ENCODE measurements at regions not wholly inside any gene's neighbourhood (a gene's known extent, or its start where the extent isn't known, plus 50 kb on each side); places are given as distances from the start of the nearest gene placed in this dataset.

DNA sequence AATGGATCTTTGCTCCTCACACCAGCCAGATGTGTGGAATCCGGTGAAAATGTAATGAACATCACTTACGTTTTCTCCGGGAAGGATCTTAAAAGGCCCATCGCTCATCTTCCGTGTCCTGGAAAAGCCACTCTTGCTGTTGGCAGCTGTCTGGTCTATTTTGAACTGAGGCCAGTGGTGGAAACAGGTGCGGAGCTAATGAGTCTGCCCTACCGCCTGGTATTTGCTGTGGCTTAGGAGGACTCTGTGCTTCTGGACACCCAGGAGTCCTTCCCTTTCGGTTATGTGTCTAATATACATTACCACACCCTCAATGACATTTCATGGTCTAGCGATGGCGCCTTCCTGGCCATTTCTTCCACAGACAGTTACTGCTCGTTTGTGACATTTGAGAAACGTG is 264.2 kb upstream of the PREP start:
- Histone ChIP-seq H4K20me1 (ENCODE audit: insufficient read depth) (no peaks in the 10 kb centered on the region), H3K4me1 (ENCODE audit: control insufficient read depth in 1 of 2, insufficient read depth in 2 of 2, low read depth in 1 of 2, low read length in 1 of 2) (no peaks in the 10 kb centered on the region), H3K27ac (ENCODE audit: low read depth in 2 of 2, low read length in 1 of 2) (no peak overlapping the region), H3F3A (replicated peaks; ENCODE audit: insufficient read depth) (no peaks in the 10 kb centered on the region), H3K9ac (no peak overlapping the region), H2AFZ (ENCODE audit: low read depth) (no peak overlapping the region), H3K9me3 (peaks cover 4% of the 10 kb centered on the region; the same call in 1 of the 2 replicates), H3K79me2 (ENCODE audit: insufficient read depth) (no peaks in the 10 kb centered on the region), H3K4me3 (ENCODE audit: low read depth in 2 of 2, low read length in 1 of 2) (no peak overlapping the region), H3K36me3 (replicated peaks in 1 of 2; ENCODE audit: control insufficient read depth in 1 of 2, insufficient read depth in 2 of 2, low read length in 1 of 2) (no peaks in the 10 kb centered on the region), H3K4me2 (no peak overlapping the region), H3K27me3 (ENCODE audit: insufficient read depth) (no peaks in the 10 kb centered on the region), H3K9me2 (no peaks in the 10 kb centered on the region)
- no peak for DNase-seq
- TF ChIP-seq YY1 (IDR thresholded peaks at IDR 0.05; ENCODE audit: low read depth) (no peak), NRF1 (IDR thresholded peaks at IDR 0.05; ENCODE audit: low read depth, low read length) (no peak), TAF1 (IDR thresholded peaks at IDR 0.05; ENCODE audit: borderline replicate concordance, low read depth, low read length) (no peak), MXI1 (IDR thresholded peaks at IDR 0.05; ENCODE audit: low read depth, low read length) (no peak), GABPA (IDR thresholded peaks at IDR 0.05; ENCODE audit: low read depth) (no peak), POLR2AphosphoS5 (IDR thresholded peaks at IDR 0.05; ENCODE audit: low read depth, low read length) (no peak), TCF12 (IDR thresholded peaks at IDR 0.05) (no peak), EZH2phosphoT487 (IDR thresholded peaks at IDR 0.05; ENCODE audit: borderline replicate concordance, low read depth) (no peak)
- TF ChIP-seq, protein P1, sequence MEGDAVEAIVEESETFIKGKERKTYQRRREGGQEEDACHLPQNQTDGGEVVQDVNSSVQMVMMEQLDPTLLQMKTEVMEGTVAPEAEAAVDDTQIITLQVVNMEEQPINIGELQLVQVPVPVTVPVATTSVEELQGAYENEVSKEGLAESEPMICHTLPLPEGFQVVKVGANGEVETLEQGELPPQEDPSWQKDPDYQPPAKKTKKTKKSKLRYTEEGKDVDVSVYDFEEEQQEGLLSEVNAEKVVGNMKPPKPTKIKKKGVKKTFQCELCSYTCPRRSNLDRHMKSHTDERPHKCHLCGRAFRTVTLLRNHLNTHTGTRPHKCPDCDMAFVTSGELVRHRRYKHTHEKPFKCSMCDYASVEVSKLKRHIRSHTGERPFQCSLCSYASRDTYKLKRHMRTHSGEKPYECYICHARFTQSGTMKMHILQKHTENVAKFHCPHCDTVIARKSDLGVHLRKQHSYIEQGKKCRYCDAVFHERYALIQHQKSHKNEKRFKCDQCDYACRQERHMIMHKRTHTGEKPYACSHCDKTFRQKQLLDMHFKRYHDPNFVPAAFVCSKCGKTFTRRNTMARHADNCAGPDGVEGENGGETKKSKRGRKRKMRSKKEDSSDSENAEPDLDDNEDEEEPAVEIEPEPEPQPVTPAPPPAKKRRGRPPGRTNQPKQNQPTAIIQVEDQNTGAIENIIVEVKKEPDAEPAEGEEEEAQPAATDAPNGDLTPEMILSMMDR (IDR thresholded peaks at IDR 0.05) = no peak
- 70% methylated on average over 12 of the region's 12 CpGs for WGBS (ENCODE audit: low lambda C conversion rate)
- ChIA-PET POLR2A (no interaction called here), CTCF (no interaction called here)

DNA sequence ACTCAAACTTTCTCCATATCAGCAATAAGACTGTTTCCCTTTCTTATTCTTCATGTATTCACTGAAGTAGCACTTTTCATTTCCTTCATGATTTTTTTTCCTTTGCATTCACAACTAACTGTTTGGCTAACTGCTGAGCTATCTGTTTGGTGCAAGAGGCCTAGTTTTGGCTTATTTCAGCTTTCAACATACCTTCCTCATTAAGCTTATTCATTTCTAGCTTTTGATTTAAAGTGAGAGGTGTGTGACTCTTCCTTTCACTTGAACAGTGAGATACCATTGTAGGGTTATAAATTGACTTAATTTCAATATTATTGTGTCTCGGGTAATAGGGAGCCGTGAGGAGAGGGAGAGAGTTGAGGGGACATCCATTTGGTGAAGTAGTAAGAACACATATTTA is 262.0 kb upstream of the PREP start:
- Histone ChIP-seq H3K36me3 (replicated peaks in 1 of 2; ENCODE audit: control insufficient read depth in 1 of 2, insufficient read depth in 2 of 2, low read length in 1 of 2) (no peaks in the 10 kb centered on the region), H3K4me2 (no peak overlapping the region), H2AFZ (ENCODE audit: low read depth) (no peak overlapping the region), H3K79me2 (ENCODE audit: insufficient read depth) (no peaks in the 10 kb centered on the region), H3K27ac (ENCODE audit: low read depth in 2 of 2, low read length in 1 of 2) (no peak overlapping the region), H3K9me3 (no peaks in the 10 kb centered on the region), H4K20me1 (ENCODE audit: insufficient read depth) (no peaks in the 10 kb centered on the region), H3K9ac (no peak overlapping the region), H3F3A (replicated peaks; ENCODE audit: insufficient read depth) (no peaks in the 10 kb centered on the region), H3K4me3 (ENCODE audit: low read depth in 2 of 2, low read length in 1 of 2) (no peak overlapping the region), H3K9me2 (no peaks in the 10 kb centered on the region), H3K27me3 (ENCODE audit: insufficient read depth) (no peaks in the 10 kb centered on the region), H3K4me1 (ENCODE audit: control insufficient read depth in 1 of 2, insufficient read depth in 2 of 2, low read depth in 1 of 2, low read length in 1 of 2) (no peaks in the 10 kb centered on the region)
- WGBS (ENCODE audit: low lambda C conversion rate) = 62% methylated on average over 2 of the region's 2 CpGs
- ChIA-PET POLR2A (no interaction called here), CTCF (no interaction called here)
- DNase-seq = no peak
- TF ChIP-seq, protein P2, sequence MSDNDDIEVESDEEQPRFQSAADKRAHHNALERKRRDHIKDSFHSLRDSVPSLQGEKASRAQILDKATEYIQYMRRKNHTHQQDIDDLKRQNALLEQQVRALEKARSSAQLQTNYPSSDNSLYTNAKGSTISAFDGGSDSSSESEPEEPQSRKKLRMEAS (IDR thresholded peaks at IDR 0.05; ENCODE audit: low read depth) = no peak
- TF ChIP-seq RCOR1 (IDR thresholded peaks at IDR 0.05; ENCODE audit: low read length) (no peak), TAF1 (IDR thresholded peaks at IDR 0.05; ENCODE audit: borderline replicate concordance, low read depth, low read length) (no peak), RXRA (IDR thresholded peaks at IDR 0.05; ENCODE audit: borderline replicate concordance, low read depth) (no peak), TEAD4 (IDR thresholded peaks at IDR 0.05; ENCODE audit: borderline replicate concordance, insufficient read depth) (no peak), TCF12 (IDR thresholded peaks at IDR 0.05) (no peak), FOXJ3 (CRISPR knock-in tag; IDR thresholded peaks at IDR 0.05) (no peak), GABPA (IDR thresholded peaks at IDR 0.05; ENCODE audit: low read depth) (no peak), ELF1 (IDR thresholded peaks at IDR 0.05) (no peak), FOSL2 (IDR thresholded peaks at IDR 0.05; ENCODE audit: borderline replicate concordance, low read depth) (no peak), SIN3A (IDR thresholded peaks at IDR 0.05; ENCODE audit: borderline replicate concordance, low read depth, low read length) (no peak), RFX5 (IDR thresholded peaks at IDR 0.05; ENCODE audit: low read length) (no peak), GATA2 (CRISPR knock-in tag; IDR thresholded peaks at IDR 0.05) (no peak)
- TF ChIP-seq, protein P3, sequence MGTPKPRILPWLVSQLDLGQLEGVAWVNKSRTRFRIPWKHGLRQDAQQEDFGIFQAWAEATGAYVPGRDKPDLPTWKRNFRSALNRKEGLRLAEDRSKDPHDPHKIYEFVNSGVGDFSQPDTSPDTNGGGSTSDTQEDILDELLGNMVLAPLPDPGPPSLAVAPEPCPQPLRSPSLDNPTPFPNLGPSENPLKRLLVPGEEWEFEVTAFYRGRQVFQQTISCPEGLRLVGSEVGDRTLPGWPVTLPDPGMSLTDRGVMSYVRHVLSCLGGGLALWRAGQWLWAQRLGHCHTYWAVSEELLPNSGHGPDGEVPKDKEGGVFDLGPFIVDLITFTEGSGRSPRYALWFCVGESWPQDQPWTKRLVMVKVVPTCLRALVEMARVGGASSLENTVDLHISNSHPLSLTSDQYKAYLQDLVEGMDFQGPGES (IDR thresholded peaks at IDR 0.05; ENCODE audit: low read depth, low read length) = no peak
- TF ChIP-seq, protein P4, sequence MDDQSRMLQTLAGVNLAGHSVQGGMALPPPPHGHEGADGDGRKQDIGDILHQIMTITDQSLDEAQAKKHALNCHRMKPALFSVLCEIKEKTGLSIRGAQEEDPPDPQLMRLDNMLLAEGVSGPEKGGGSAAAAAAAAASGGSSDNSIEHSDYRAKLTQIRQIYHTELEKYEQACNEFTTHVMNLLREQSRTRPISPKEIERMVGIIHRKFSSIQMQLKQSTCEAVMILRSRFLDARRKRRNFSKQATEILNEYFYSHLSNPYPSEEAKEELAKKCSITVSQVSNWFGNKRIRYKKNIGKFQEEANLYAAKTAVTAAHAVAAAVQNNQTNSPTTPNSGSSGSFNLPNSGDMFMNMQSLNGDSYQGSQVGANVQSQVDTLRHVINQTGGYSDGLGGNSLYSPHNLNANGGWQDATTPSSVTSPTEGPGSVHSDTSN (IDR thresholded peaks at IDR 0.05) = no peak
- TF ChIP-seq, protein P5, sequence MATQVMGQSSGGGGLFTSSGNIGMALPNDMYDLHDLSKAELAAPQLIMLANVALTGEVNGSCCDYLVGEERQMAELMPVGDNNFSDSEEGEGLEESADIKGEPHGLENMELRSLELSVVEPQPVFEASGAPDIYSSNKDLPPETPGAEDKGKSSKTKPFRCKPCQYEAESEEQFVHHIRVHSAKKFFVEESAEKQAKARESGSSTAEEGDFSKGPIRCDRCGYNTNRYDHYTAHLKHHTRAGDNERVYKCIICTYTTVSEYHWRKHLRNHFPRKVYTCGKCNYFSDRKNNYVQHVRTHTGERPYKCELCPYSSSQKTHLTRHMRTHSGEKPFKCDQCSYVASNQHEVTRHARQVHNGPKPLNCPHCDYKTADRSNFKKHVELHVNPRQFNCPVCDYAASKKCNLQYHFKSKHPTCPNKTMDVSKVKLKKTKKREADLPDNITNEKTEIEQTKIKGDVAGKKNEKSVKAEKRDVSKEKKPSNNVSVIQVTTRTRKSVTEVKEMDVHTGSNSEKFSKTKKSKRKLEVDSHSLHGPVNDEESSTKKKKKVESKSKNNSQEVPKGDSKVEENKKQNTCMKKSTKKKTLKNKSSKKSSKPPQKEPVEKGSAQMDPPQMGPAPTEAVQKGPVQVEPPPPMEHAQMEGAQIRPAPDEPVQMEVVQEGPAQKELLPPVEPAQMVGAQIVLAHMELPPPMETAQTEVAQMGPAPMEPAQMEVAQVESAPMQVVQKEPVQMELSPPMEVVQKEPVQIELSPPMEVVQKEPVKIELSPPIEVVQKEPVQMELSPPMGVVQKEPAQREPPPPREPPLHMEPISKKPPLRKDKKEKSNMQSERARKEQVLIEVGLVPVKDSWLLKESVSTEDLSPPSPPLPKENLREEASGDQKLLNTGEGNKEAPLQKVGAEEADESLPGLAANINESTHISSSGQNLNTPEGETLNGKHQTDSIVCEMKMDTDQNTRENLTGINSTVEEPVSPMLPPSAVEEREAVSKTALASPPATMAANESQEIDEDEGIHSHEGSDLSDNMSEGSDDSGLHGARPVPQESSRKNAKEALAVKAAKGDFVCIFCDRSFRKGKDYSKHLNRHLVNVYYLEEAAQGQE (IDR thresholded peaks at IDR 0.05; ENCODE audit: low read depth, low read length) = no peak
